ENCODE measurements at regions not wholly inside any gene's neighbourhood (a gene's known extent, or its start where the extent isn't known, plus 50 kb on each side); places are given as distances from the start of the nearest gene placed in this dataset.

DNA sequence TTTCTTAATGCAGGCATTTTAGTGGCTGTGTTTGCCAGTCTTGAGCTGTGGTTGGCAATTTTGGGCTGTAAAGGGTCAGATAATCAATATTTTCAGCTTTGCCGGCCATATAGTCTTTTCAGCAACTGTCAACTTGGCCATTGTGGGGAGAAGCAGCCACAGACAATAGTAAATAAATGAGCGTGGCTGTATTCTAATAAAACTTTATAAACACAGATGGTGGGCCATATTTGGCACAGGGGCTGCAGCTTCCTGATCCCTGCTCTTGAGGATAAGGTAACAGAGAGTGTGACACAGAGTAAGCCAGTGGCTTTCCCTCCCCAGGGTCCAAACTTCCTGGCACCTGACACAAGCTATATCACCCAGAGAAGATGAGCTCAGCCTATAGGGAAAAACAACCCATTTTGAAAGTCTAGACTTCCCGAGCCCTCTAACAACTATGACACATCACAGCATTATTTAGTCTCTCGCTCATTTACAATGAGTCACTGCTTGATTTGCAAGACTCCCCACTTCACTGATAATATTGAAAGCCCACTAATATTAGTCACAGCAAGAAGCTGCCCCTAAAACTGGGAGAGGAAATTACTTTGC lies 163.1 kb upstream of the TMPO start:
- no peak overlapping the region for H3K27ac Mint-ChIP-seq
- no peaks in the 10 kb centered on the region for H3K4me1 Mint-ChIP-seq (ENCODE audit: low read depth)

GRCh38 chr12:98352835-98353234 lies 162.6 kb upstream of the TMPO start:
- TF ChIP-seq, protein P1, sequence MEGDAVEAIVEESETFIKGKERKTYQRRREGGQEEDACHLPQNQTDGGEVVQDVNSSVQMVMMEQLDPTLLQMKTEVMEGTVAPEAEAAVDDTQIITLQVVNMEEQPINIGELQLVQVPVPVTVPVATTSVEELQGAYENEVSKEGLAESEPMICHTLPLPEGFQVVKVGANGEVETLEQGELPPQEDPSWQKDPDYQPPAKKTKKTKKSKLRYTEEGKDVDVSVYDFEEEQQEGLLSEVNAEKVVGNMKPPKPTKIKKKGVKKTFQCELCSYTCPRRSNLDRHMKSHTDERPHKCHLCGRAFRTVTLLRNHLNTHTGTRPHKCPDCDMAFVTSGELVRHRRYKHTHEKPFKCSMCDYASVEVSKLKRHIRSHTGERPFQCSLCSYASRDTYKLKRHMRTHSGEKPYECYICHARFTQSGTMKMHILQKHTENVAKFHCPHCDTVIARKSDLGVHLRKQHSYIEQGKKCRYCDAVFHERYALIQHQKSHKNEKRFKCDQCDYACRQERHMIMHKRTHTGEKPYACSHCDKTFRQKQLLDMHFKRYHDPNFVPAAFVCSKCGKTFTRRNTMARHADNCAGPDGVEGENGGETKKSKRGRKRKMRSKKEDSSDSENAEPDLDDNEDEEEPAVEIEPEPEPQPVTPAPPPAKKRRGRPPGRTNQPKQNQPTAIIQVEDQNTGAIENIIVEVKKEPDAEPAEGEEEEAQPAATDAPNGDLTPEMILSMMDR (IDR thresholded peaks at IDR 0.05; ENCODE audit: unreplicated experiment): no peak
- no peak for DNase-seq (ENCODE audit: low spot score, unreplicated experiment)
- H3K36me3 Mint-ChIP-seq (ENCODE audit: insufficient read depth): no peaks in the 10 kb centered on the region
- no peak overlapping the region for H3K27ac Mint-ChIP-seq
- H3K9me3 Mint-ChIP-seq (ENCODE audit: low read depth): no peaks in the 10 kb centered on the region
- no peaks in the 10 kb centered on the region for H3K4me1 Mint-ChIP-seq (ENCODE audit: low read depth)
- H3K4me3 Mint-ChIP-seq (ENCODE audit: low read depth): no peak overlapping the region
- no peaks in the 10 kb centered on the region for H3K27me3 Mint-ChIP-seq

More for the DNA sequence above, 163.1 kb upstream of the TMPO start:
- no peaks in the 10 kb centered on the region for H3K9me3 Mint-ChIP-seq (ENCODE audit: low read depth)
- DNase-seq (ENCODE audit: low spot score, unreplicated experiment): no peak
- H3K36me3 Mint-ChIP-seq (ENCODE audit: insufficient read depth): no peaks in the 10 kb centered on the region
- no peak overlapping the region for H3K4me3 Mint-ChIP-seq (ENCODE audit: low read depth)
- TF ChIP-seq, protein P1 (IDR thresholded peaks at IDR 0.05; ENCODE audit: unreplicated experiment): no peak
- H3K27me3 Mint-ChIP-seq: no peaks in the 10 kb centered on the region

GRCh38 chr12:98354520-98355035 lies 160.8 kb upstream of the TMPO start:
- no peak for DNase-seq (ENCODE audit: low spot score, unreplicated experiment)
- H3K36me3 Mint-ChIP-seq (ENCODE audit: insufficient read depth): no peaks in the 10 kb centered on the region
- no peaks in the 10 kb centered on the region for H3K9me3 Mint-ChIP-seq (ENCODE audit: low read depth)
- TF ChIP-seq, protein P1 (IDR thresholded peaks at IDR 0.05; ENCODE audit: unreplicated experiment): no peak
- peaks cover 3% of the 10 kb centered on the region for H3K4me1 Mint-ChIP-seq (ENCODE audit: low read depth)
- H3K27ac Mint-ChIP-seq: no peak overlapping the region
- peaks cover 4% of the 10 kb centered on the region for H3K27me3 Mint-ChIP-seq
- H3K4me3 Mint-ChIP-seq (ENCODE audit: low read depth): no peak overlapping the region

DNA sequence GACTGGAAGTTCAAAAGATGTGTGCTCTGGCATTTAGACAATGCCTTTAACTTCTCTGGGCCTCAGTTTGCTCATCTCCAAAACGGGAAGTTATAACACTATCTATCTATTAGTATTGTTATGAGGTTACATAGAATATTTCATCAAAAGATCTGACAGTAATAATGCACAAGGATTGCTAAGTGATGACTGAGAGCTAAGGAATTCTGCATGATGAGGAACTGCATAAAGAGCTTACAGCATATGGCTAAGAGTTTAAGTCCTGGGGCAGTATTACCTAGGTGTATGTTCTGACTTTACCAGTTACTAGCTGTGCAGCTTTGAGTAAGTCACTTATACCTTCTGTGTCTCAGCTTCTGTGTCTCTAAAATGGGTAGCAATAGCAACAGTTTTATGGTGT lies 160.1 kb upstream of the TMPO start:
- Mint-ChIP-seq H3K27ac (no peak overlapping the region), H3K4me1 (ENCODE audit: low read depth) (peaks cover 3% of the 10 kb centered on the region), H3K9me3 (ENCODE audit: low read depth) (no peaks in the 10 kb centered on the region), H3K27me3 (peaks cover 4% of the 10 kb centered on the region), H3K36me3 (ENCODE audit: insufficient read depth) (no peaks in the 10 kb centered on the region), H3K4me3 (ENCODE audit: low read depth) (no peak overlapping the region)
- TF ChIP-seq, protein P1 (IDR thresholded peaks at IDR 0.05; ENCODE audit: unreplicated experiment): no peak
- no peak for DNase-seq (ENCODE audit: low spot score, unreplicated experiment)

- Mint-ChIP-seq H3K4me3 (ENCODE audit: low read depth) (no peak overlapping the region), H3K36me3 (ENCODE audit: insufficient read depth) (no peaks in the 10 kb centered on the region), H3K9me3 (ENCODE audit: low read depth) (no peaks in the 10 kb centered on the region), H3K4me1 (ENCODE audit: low read depth) (peaks cover 3% of the 10 kb centered on the region), H3K27ac (no peak overlapping the region), H3K27me3 (peaks cover 4% of the 10 kb centered on the region)
- TF ChIP-seq, protein P1 (IDR thresholded peaks at IDR 0.05; ENCODE audit: unreplicated experiment): no peak
- no peak for DNase-seq (ENCODE audit: low spot score, unreplicated experiment)
These were observed 159.5 kb upstream of the TMPO start for GRCh38 chr12:98355933-98356332.

Measured in progenitor cell of endocrine pancreas (in vitro differentiated cells).